Ectodermal cell (in vitro differentiated cells): ENCODE measurements at regions not wholly inside any gene's neighbourhood (a gene's known extent, or its start where the extent isn't known, plus 50 kb on each side); places are given as distances from the start of the nearest gene placed in this dataset.

Source experiments
- H3K27ac ChIP-seq: 2 replicates; pipeline ENCODE4 v1.7.0; 2013; ENCODE audit warnings: mild to moderate bottlenecking, low read depth, low read length; ENCODE audit not compliant: insufficient read depth, poor library complexity, severe bottlenecking
- H3K27me3 ChIP-seq: 2 replicates; pipeline ENCODE4 v1.7.0; 2013; ENCODE audit warnings: mild to moderate bottlenecking, low read length; ENCODE audit not compliant: insufficient read depth, control insufficient read depth, poor library complexity, severe bottlenecking
- H3K36me3 ChIP-seq: one replicate; pipeline ENCODE4 v1.7.0; 2013; ENCODE audit warnings: low read length; ENCODE audit not compliant: control insufficient read depth, insufficient read depth
- H3K4me1 ChIP-seq: one replicate; pipeline ENCODE4 v1.7.0; 2013; ENCODE audit warnings: low read length; ENCODE audit not compliant: control insufficient read depth, insufficient read depth
- H3K4me3 ChIP-seq: 2 replicates; pipeline ENCODE4 v1.7.0; 2013; ENCODE audit warnings: low read depth, low read length, control low read depth; ENCODE audit not compliant: insufficient read depth
- H3K9me3 ChIP-seq: 2 replicates; pipeline ENCODE4 v1.7.0; 2013; ENCODE audit warnings: mild to moderate bottlenecking, low read length, moderate library complexity; ENCODE audit not compliant: control insufficient read depth
- WGBS, 2 experiments: methylation state at CpG; one replicate each; pipeline ENCODE4 v1.1.7; 2013; ENCODE audit warnings: missing lambda C conversion rate in 2 of 2; 5-methylcytosine and 5-hydroxymethylcytosine counted together

GRCh38 chr14:36065831-36066230 lies 110.7 kb downstream of the PTCSC3 start:
- 75 to 83% methylated on average over 3 of the region's 3 CpGs for WGBS, 2 experiments
- H3K9me3 ChIP-seq, result no peaks in the 10 kb centered on the region
- no peak overlapping the region for H3K4me3 ChIP-seq
- no peaks in the 10 kb centered on the region for H3K36me3 ChIP-seq
- H3K27ac ChIP-seq, result no peak overlapping the region
- H3K4me1 ChIP-seq, result no peaks in the 10 kb centered on the region
- H3K27me3 ChIP-seq, result no peaks in the 10 kb centered on the region

DNA sequence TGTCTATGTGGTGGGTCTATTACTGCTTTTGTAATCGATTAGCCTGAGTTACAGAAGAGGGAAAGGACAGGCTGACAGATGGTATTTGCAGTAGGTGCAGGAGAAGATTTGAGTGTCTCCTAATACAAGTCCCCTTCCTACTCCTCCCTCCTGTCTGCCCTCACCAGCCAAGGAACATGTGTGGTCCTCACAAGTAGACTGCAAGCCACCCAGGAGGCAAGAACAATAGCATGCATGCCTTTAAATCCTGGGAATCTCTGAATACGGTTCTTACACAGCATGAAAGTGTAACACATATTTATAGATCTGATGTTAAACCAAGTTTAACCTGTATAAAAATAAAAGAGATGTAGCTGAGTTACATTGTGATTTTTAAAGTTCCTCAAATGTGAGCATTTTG lies 117.0 kb downstream of the PTCSC3 start:
- Histone ChIP-seq H3K4me1 (no peaks in the 10 kb centered on the region), H3K27me3 (no peaks in the 10 kb centered on the region), H3K9me3 (no peaks in the 10 kb centered on the region), H3K36me3 (no peaks in the 10 kb centered on the region), H3K27ac (no peak overlapping the region), H3K4me3 (no peak overlapping the region)
- WGBS, 2 experiments, result 56 to 72% methylated on average over 2 of the region's 2 CpGs

GRCh38 chr14:36057452-36058116 lies 118.9 kb downstream of the PTCSC3 start:
- Histone ChIP-seq H3K4me1 (no peaks in the 10 kb centered on the region), H3K9me3 (no peaks in the 10 kb centered on the region), H3K27me3 (no peaks in the 10 kb centered on the region), H3K27ac (no peak overlapping the region), H3K4me3 (no peak overlapping the region), H3K36me3 (no peaks in the 10 kb centered on the region)
- WGBS, 2 experiments, result 83 to 93% methylated on average over 6 to 7 of the region's 7 CpGs

DNA sequence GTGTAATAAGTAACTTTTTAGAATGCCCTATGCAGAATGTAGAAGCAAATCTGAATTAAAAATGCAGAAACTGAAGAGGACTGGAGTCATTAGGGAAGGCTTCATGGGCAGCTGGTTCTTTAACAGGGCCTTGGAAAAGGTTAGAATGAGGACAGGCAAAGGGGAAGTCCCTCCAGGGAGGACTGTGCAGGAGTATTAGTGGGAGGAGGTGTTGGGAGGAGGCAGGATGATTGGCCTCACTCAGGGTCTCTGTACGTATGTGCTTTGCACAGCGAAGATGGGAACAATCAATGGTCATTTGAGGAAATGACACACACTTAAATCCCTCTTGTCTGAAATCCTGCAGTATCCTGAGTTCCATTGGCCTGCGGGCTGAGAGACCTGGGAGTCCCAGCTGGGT lies 119.7 kb downstream of the PTCSC3 start:
- H3K9me3 ChIP-seq, result no peaks in the 10 kb centered on the region
- H3K36me3 ChIP-seq, result no peaks in the 10 kb centered on the region
- H3K4me3 ChIP-seq, result no peak overlapping the region
- no peaks in the 10 kb centered on the region for H3K27me3 ChIP-seq
- 87 to 90% methylated on average over 3 of the region's 3 CpGs for WGBS, 2 experiments
- H3K4me1 ChIP-seq, result no peaks in the 10 kb centered on the region
- no peak overlapping the region for H3K27ac ChIP-seq

- Histone ChIP-seq H3K9me3 (no peaks in the 10 kb centered on the region), H3K36me3 (no peaks in the 10 kb centered on the region), H3K4me1 (no peaks in the 10 kb centered on the region), H3K27ac (no peak overlapping the region), H3K4me3 (no peak overlapping the region), H3K27me3 (no peaks in the 10 kb centered on the region)
- WGBS, 2 experiments, result 88 to 92% methylated on average over 3 of the region's 3 CpGs
These were observed 120.8 kb downstream of the PTCSC3 start for GRCh38 chr14:36055681-36056225.

DNA sequence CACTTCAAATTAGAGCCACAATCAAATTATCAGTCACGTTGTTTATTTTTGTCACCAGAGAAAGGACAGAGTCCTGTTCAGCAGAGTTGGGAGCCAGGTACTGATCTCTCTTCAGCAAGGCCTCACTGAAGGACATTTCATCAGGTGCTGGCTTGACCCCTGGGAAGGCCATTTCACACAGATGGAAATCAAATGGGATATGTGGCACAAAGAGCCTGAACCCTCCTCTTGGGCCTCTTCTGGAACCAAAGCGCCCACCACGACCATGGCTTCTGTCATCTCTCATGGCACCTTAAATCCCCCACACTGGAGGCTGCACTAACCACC lies 121.5 kb downstream of the PTCSC3 start:
- Histone ChIP-seq H3K9me3 (no peaks in the 10 kb centered on the region), H3K4me1 (no peaks in the 10 kb centered on the region), H3K36me3 (no peaks in the 10 kb centered on the region), H3K4me3 (no peak overlapping the region), H3K27ac (no peak overlapping the region), H3K27me3 (no peaks in the 10 kb centered on the region)
- 93% methylated on average over 3 of the region's 3 CpGs for WGBS, 2 experiments

- no peaks in the 10 kb centered on the region for H3K9me3 ChIP-seq
- no peak overlapping the region for H3K4me3 ChIP-seq
- H3K27ac ChIP-seq, result no peak overlapping the region
- no peaks in the 10 kb centered on the region for H3K4me1 ChIP-seq
- 92 to 94% methylated on average over 3 of the region's 3 CpGs for WGBS, 2 experiments
- no peaks in the 10 kb centered on the region for H3K27me3 ChIP-seq
- H3K36me3 ChIP-seq, result no peaks in the 10 kb centered on the region
These were observed 122.0 kb downstream of the PTCSC3 start for GRCh38 chr14:36054353-36055051.

DNA sequence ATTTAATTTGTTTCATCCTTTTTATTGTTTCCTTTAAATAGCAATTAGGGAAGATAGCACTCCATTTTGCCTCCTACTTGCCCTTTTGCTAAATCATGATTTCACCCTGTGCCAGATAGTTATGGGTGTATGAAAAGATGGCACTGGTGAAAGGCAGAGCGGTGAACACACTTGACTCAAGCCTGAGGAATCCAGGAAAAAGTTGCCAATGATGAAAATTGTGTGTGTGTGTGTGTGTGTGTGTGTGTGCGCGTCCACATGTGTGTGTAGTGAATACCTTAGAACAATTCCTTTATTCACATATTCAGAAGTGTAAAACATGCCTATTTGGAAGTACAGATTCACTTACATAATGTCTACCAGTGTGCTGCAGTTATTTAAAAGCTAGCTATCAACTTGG lies 123.8 kb downstream of the PTCSC3 start:
- H3K9me3 ChIP-seq, result no peaks in the 10 kb centered on the region
- H3K4me1 ChIP-seq, result no peaks in the 10 kb centered on the region
- 91 to 94% methylated on average over 1 of the region's 3 CpGs for WGBS, 2 experiments
- no peak overlapping the region for H3K4me3 ChIP-seq
- H3K27me3 ChIP-seq, result no peaks in the 10 kb centered on the region
- H3K36me3 ChIP-seq, result no peaks in the 10 kb centered on the region
- no peak overlapping the region for H3K27ac ChIP-seq

DNA sequence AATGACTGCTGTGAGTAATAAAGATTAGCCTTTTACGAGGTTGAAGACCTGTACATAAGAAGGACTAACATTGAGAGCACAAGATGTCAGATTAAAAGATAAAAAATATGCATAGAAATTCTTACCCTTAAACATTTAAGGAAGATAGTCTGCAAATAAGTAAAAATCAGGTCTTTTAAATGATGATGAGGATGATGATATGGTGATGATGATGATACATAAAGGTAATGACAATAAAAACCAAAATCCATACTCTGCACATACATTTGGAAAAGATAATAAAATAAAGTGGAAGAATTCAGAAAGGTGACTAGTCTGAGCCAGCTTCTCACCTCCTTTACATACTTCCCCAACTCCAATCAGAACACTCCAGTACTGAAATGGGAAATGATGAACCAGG lies 124.5 kb downstream of the PTCSC3 start:
- Histone ChIP-seq H3K27me3 (no peaks in the 10 kb centered on the region), H3K4me1 (no peaks in the 10 kb centered on the region), H3K36me3 (no peaks in the 10 kb centered on the region), H3K9me3 (no peaks in the 10 kb centered on the region), H3K4me3 (no peak overlapping the region), H3K27ac (no peak overlapping the region)
- WGBS, 2 experiments, result 100% methylated on average over 1 of the region's 1 CpG; no CpG with 5 or more reads in 1 of the 2 experiments

GRCh38 chr14:36048667-36049066 lies 127.9 kb downstream of the PTCSC3 start:
- Histone ChIP-seq H3K27me3 (no peaks in the 10 kb centered on the region), H3K4me1 (peaks cover 6% of the 10 kb centered on the region), H3K36me3 (no peaks in the 10 kb centered on the region), H3K4me3 (no peak overlapping the region), H3K27ac (no peak overlapping the region), H3K9me3 (no peaks in the 10 kb centered on the region)
- WGBS, 2 experiments, result 92 to 96% methylated on average over 5 of the region's 5 CpGs
